ENCODE measurements at regions not wholly inside any gene's neighbourhood (a gene's known extent, or its start where the extent isn't known, plus 50 kb on each side); places are given as distances from the start of the nearest gene placed in this dataset.

- H3K4me3 Mint-ChIP-seq = no peak overlapping the region
- no peaks in the 10 kb centered on the region for H3K4me1 Mint-ChIP-seq
- DNase-seq = no peak
- H3K9me3 Mint-ChIP-seq = peaks cover 2% of the 10 kb centered on the region
- CTCF ChIA-PET = interaction anchor here (0.6 kb wide), 1 partner anchor 386 kb away, joined by 4 read pairs; no protein-coding TSS in a partner anchor
- H3K27ac Mint-ChIP-seq = no peak overlapping the region
- no peaks in the 10 kb centered on the region for H3K36me3 Mint-ChIP-seq
- no peaks in the 10 kb centered on the region for H3K27me3 Mint-ChIP-seq
Observed at GRCh38 chrX:36927712-36928111, 80.5 kb upstream of the FAM47C start.

DNA sequence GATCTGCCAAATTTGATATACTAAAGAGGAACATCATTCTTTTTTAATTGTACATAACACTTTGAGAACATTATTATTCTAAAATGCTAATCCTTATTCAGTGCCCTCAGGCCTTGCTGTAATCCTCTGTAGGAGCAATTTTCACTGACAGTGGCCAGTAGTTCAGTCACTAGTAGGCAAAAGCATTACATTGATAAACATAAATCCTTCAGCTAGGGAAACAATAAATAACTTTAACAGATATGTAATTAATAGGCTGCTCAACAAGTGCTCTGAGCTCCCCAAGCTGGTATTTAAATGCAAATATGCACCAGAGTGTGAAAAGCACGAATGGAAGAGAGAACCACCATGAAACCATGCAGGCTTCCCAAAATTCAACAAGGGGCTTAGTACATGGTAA lies 77.7 kb upstream of the FAM47C start:
- CTCF ChIA-PET = no interaction called here
- H3K4me3 Mint-ChIP-seq = no peak overlapping the region
- DNase-seq = no peak
- no peaks in the 10 kb centered on the region for H3K27me3 Mint-ChIP-seq
- no peaks in the 10 kb centered on the region for H3K4me1 Mint-ChIP-seq
- no peak overlapping the region for H3K27ac Mint-ChIP-seq
- H3K9me3 Mint-ChIP-seq = peaks cover 2% of the 10 kb centered on the region
- no peaks in the 10 kb centered on the region for H3K36me3 Mint-ChIP-seq

DNA sequence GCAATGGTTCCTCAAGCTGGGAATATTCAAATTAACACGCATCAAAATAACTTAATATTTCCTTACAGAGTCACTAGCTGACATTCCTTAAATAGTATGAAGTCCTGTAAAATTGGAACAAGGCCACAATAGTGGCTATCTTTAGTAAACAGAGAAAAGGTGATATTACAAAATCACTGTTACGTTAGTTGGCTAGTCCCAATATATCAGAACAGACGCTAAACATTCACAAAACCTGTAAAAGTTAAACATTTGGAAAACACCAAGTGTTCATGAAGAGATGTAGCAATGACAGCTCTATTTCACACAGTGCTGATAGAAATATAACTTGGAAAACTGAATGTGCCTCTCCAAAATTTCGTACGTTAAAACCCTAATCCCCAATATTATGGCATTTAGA lies 61.0 kb upstream of the FAM47C start:
- Mint-ChIP-seq H3K4me1 (no peaks in the 10 kb centered on the region), H3K36me3 (no peaks in the 10 kb centered on the region), H3K9me3 (no peaks in the 10 kb centered on the region), H3K27ac (no peak overlapping the region), H3K27me3 (no peaks in the 10 kb centered on the region), H3K4me3 (no peak overlapping the region)
- CTCF ChIA-PET = no interaction called here
- no peak for DNase-seq

DNA sequence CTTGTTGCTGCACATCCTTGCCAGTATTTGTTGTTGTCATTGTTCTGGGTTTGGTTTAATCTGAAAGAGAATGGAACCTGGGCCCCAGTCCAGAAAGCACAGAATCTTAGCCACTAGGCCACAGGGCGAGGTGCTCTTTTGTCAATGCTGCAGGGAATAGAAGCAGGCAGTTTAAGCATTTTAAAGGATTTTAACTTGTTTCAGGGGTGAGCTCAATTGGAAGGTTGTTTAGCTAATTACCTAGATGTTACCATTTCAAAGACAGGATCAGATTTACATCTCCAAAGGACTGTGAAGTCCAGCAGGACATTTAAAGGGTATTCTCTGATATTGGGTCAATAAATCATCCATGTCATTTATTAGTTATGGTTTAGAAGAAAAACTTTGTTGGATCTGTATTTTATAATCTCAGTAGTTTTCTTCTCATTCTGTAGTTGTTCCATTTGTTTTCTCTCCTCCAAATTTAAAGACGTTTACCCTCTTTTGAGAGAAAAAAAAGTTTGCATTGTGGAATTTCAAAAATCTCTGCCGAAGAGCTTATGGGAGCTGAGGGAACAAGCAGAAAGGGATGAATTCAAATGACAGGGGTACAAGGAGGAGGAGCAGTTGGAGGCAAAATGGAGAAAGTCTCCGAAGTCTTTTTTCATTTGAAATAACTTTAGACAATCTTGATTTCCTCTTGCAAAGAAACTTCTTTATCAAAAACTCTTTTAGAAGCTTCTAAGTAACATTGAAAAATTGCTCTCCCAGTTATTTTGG lies 57.5 kb upstream of the FAM47C start:
- CTCF ChIA-PET = no interaction called here
- no peak overlapping the region for H3K27ac Mint-ChIP-seq
- no peak for DNase-seq
- H3K36me3 Mint-ChIP-seq = no peaks in the 10 kb centered on the region
- H3K4me3 Mint-ChIP-seq = no peak overlapping the region
- H3K9me3 Mint-ChIP-seq = no peaks in the 10 kb centered on the region
- H3K4me1 Mint-ChIP-seq = no peaks in the 10 kb centered on the region
- H3K27me3 Mint-ChIP-seq = no peaks in the 10 kb centered on the region

GRCh38 chrX:36957425-36958328 lies 50.5 kb upstream of the FAM47C start:
- Mint-ChIP-seq H3K27me3 (peaks cover 12% of the 10 kb centered on the region), H3K9me3 (no peaks in the 10 kb centered on the region), H3K4me1 (no peaks in the 10 kb centered on the region), H3K36me3 (no peaks in the 10 kb centered on the region), H3K4me3 (no peak overlapping the region), H3K27ac (no peak overlapping the region)
- CTCF ChIA-PET = no interaction called here
- DNase-seq = no peak

Measured in activated naive CD4-positive, alpha-beta T cell treated with anti-CD3 and anti-CD28 coated beads, Interleukin-2, amount 10 ng/mL, durations not matched to agents 7 days and 5 days (primary cell).